GM19468 (cell line): ENCODE measurements at regions not wholly inside any gene's neighbourhood (a gene's known extent, or its start where the extent isn't known, plus 50 kb on each side); places are given as distances from the start of the nearest gene placed in this dataset.

Source experiments
- ATAC-seq: cut with Tn5 transposase; IDR thresholded peaks from one replicate; pipeline ENCODE4 v1.9.1; 2021; ENCODE audit warnings: mild to moderate bottlenecking, moderate library complexity, moderate number of reproducible peaks; ENCODE audit not compliant: unreplicated experiment; ENCODE audit errors: extremely low read depth

- no peak for ATAC-seq
Measured at GRCh38 chr5:61882901-61883500, 423.0 kb upstream of the KIF2A start.

DNA sequence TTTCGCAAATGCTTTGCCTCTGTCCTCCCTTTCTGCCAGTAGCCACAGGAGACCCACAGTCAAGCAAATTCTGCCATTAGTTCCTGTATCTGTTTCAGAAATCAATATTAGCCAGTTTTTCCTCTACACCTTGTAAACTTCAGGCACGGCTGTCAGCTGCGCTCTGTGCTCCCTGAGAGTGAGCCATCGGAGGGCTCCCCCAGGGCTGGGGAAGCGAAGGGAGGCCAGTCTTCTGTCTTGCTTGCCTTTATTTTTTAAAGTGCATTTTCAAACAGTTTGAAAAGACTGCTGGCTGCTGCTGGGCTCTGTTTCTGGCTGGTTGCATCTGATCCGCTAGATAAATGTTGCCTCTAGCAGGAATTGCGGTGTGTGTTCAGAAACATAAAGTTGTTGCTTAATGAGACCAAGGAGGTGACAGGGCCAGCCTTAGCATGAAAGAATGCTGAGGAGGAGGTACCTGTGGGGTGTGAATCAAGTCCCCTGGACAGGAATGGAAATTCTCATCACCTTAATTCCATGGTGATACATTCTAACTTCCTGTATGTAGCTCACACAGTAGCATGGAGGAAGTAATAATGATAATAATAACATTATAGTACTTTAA lies 421.7 kb upstream of the KIF2A start:
- no peak for ATAC-seq

GRCh38 chr5:61886214-61886613 lies 419.8 kb upstream of the KIF2A start:
- ATAC-seq: no peak

DNA sequence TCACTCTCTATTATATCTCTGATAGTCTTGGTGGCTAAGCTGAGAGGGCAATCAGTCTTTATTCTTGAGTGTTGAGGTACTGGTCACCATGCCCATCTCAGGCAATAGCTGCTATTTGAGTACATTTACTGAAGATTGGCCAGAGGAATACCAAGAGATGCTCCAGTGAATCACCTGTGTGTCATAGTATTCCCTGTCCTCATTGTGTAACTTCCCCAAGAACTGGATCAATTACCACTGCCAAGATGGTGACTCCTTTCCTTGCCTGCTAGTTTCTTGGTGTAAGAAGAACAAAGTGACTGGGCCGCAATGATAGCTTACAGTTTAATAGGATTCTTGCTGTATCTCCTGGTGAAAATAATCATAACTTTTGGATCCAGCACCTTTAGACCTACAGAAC lies 418.7 kb upstream of the KIF2A start:
- ATAC-seq: no peak

DNA sequence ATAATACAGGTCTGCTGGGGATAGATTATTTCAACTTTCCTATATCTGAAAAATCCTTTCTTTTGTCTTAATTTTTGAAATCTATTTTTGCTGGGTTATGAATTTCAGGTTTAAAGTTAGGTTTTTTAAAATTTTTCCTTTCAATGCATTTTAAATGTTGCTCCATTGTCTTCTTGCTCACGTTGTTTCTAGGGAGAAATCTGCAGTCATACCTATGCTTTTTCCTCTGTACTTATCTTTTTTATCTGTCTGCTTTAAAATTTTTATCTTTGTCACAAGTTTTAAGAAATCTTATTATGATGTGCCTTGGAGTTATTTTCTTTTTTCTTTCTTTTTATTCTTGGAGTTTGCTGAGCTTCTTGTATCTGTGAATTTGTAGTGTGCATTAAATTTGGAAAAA lies 412.0 kb upstream of the KIF2A start:
- ATAC-seq: no peak

DNA sequence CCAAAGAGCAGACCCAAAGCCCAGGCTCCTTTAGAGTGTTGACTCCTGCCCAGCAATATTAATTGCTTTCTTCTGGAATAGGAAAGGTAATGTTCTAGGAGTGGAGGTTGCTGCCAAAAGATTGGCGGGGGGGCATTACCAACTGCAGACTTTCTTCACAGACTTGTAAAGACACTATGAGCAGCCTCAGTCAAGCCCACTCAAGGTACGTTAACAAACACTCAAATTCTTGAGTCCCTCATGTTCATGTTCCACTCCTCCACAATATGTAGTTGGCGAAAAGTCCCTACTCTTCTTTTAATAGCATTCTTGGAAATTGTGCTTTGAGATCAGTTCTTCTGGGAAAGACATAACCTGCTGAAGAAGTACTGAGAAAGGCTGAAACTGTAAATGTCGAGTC lies 409.2 kb upstream of the KIF2A start:
- no peak for ATAC-seq

DNA sequence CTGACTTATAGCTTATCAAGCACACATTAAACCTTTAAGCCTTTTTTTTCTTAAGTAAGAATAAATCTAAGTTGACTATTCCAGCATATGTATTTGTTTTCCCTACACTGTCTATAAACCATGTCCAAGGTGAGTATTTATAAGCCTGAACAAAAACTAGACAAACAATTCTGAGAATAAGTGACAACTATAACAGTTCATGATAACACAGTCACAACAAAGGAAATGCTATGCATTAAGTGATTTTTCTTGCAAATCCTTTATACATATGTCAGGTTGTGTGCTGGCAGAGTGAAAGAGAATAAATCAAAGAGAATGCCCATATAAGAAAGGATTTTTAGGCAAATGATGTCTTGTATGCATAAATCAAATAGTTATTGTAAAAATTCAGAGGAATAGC lies 408.8 kb upstream of the KIF2A start:
- ATAC-seq: no peak

GRCh38 chr5:61901997-61902396 lies 404.0 kb upstream of the KIF2A start:
- no peak for ATAC-seq

DNA sequence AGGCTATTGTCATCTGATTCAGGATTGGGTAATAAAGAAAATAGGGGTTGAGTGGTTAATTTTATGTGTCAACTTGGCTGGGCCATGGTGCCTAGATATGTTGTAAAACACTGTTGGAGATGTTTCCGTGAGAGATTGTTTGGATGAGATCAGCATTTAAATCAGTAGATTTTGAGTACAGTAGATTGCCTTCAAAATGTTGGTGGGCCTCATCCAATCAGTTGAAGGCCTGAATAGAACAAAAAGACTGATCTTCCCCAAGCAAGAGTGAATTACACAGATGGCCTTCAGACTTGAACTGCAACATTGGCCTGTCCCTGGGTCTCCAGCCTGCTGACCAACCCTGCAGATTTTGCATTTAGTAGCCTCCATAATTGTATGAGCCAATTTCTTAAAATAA lies 401.3 kb upstream of the KIF2A start:
- no peak for ATAC-seq

GRCh38 chr5:61905613-61906012 lies 400.4 kb upstream of the KIF2A start:
- ATAC-seq: no peak

DNA sequence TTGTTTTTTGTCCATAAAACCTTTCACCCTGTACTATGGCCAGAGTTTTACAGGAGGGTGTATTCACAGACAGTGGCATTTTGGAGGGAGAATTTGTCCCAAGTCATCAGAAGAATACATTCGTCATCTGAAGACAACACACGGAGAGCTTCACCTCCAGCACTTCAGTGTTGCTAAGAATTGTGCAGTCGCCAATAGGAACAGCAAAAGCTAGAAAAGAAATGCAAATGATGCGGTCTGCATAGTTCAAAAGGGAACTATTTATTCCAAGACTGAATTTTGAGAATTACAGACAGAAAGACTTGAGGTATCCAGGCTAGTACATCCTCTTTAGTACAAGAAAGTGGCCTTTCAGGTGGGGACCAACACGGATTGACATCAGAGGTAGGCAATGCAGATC lies 399.2 kb upstream of the KIF2A start:
- ATAC-seq: no peak

DNA sequence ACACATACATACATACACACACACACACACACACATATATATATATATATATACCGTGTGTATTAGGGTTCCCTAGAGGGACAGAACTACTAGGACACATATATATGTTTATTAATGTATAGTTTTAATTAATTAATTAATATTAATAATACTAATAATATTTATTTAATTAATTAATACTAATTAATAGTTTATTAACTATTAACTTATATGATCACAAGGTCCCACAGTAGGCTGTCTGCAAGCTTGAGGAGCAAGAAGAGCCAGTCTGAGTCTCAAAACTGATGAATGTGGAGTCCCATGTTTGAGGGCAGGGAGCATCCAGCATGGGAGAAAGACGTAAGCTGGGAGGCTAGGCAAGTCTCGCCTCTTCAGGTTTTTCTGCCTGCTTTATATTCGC lies 398.0 kb upstream of the KIF2A start:
- no peak for ATAC-seq

DNA sequence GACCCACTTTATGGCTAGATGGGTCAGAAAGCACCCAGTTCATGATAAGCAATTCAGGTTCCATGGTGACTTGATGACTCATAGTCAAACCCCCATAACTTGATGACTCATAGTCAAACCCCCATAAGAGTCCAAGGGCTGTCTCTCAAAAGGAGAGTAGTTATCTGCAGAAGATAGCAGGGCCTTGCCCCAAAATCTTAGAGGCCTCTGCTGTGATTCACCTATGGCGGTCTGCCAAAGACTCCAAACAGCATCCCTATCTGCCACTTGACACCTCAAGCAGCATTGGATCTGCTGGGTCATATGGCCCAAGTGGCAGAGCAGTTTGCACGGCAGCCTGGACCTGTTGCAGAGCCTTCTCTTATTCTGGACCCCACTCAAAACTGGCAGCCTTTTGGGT lies 395.2 kb upstream of the KIF2A start:
- no peak for ATAC-seq

- no peak for ATAC-seq
Measured at GRCh38 chr5:61912559-61912958, 393.4 kb upstream of the KIF2A start.

DNA sequence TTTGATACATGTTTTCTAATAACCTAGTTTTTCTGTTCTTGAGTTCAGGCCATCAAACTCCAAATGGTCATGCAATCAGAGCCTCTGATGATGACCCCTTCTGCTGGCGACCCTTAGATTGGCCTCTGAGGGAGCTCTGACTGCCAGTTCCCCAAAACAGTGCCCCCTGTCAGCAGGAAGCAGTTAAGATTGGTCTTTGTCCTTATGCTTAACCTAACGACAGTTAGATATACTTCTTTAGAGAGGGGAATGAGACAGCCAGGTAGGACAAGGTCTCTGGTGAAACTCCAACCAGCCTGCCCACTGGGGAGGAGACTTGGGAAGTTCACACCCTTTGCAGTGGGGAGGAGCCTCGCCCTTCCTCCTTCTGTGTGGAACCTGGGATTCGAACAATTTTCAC lies 390.4 kb upstream of the KIF2A start:
- no peak for ATAC-seq

- ATAC-seq: no peak
Measured at GRCh38 chr5:61916621-61917620, 389.1 kb upstream of the KIF2A start.

- no peak for ATAC-seq
Measured at GRCh38 chr5:61918611-61919010, 387.4 kb upstream of the KIF2A start.

GRCh38 chr5:61919920-61920319 lies 386.1 kb upstream of the KIF2A start:
- no peak for ATAC-seq

GRCh38 chr5:61924251-61924650 lies 381.8 kb upstream of the KIF2A start:
- ATAC-seq: no peak

DNA sequence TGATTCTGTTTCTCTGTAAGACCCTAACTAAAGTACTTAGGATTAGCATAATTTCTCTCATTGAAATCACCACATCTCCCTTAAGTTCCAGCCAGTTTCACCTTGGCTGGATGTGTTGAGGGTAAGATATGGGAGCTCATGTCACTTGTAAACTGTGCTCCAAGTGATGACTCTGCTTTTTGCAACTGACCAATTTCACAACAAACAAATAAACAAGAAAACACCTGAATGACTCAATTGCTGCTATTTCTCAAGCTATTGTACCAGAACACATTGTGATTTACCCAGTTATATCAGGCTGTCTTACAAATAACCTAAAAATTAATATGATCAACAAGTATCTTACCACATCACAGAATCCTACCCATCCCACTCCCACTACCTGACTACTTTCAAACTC lies 379.1 kb upstream of the KIF2A start:
- ATAC-seq: no peak

DNA sequence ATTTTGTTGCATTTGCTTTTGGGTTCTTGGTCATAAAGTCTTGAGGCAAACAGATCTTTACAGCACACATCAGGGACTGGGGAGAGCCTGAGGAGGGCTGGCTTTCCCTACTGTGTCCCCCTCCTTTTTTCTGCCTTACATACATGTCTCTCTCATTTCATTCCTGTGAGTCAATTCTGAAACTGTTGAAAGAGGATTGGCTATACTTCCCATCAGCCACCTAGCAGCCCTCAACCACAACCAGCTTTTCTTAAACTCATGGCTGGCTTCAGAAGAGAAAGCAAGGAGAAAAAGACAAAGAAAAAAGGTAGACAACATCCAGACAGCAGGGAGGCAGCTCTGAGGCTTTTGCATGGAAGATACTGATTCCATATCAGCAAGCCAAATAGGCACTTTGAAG lies 374.8 kb upstream of the KIF2A start:
- no peak for ATAC-seq
